HG02981 (cell line): ENCODE measurements at regions not wholly inside any gene's neighbourhood (a gene's known extent, or its start where the extent isn't known, plus 50 kb on each side); places are given as distances from the start of the nearest gene placed in this dataset.
"Not testable (repeated sequence)": the region's sequence is repeated elsewhere in the genome, so short reads cannot be mapped to it uniquely, and the experiment has no call there.

Experiments used
- ATAC-seq: cut with Tn5 transposase; IDR thresholded peaks from one replicate; pipeline ENCODE4 v1.9.1; 2021; ENCODE audit warnings: mild to moderate bottlenecking, moderate library complexity; ENCODE audit not compliant: unreplicated experiment

DNA sequence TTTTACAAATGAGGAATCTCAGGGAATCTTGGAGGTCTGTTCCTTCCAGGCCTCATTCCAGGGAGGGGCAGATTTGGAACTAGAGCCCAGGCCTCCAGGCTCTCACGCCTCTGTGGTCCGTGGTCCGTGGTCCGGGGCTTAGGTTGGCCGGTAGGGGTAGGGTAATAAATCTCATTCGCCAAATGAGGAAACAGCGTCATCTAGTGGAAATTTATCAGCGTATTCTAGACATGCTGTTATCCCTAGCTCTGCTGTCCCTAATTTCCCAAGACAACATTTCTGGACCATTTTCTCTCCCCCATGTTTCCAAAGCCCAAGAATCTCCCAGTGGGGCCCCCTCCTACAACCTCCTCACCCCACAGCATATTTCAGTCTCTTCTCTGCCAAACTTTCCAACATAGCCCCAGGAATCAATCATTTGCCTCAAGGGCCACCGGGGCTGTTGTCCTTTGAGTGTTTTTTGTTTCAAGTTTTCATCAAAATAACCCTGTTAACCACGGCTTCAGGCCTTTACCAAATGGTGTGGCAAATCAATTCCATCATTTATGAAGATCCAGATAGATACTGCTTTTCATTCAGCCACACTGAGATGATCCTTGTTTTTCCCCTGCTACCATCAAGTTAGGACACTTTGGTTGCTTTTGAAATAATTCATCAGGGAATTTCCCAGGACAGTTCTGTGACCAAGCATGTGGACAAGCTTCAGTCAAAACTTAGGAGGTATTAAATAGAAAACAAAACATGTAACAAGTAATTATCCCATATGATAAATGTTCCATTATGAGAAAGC lies 126.8 kb downstream of the ALDH8A1 start:
- peak; percentile 78 for ATAC-seq

- ATAC-seq = no peak
These were observed 127.7 kb downstream of the ALDH8A1 start for GRCh38 chr6:134821928-134822864.

- no peak for ATAC-seq
These were observed 128.5 kb downstream of the ALDH8A1 start for GRCh38 chr6:134821397-134821796.

DNA sequence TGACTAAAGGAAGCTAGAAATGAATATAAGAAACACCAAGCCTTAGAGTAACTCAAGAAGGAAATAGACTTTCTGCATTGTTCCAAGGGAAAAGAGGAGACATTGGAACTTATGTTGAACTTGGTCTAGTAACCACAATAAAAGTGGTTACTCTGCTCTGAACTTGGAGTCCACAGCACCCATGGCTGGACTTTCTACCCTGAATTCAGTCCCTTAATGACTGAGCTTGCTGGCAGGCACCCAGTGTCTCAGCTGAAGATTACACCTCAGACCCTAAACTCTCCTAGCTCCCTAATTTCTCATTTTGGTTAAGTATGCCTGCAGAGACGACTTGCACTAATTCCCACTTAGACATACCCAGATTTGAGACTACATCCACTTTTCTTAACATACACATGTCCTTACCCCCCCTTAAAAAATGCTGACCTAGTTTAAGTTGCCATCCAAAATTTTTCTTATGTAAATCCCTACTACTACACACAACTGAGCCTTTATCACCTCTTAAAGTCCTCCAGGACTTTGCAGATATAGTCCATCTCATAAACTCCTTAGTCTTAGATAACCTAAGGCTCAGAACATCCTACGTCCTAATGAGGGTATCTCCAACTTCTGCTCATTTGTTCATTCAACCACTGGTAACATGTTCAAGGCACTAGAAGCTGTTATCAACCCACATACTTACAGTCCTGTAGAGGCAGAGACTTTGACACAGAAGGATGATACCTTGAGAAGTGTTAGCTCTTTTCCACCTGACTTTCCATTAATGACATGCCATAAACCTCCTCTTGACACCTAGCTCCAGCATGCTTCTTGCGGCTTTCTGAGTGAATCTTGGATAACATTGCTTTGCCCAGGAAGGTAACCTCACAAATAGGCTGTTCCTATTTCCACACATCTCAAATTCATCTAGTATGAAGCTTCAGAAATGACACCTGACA lies 129.8 kb downstream of the ALDH8A1 start:
- ATAC-seq = no peak

GRCh38 chr6:134819236-134819635 lies 130.7 kb downstream of the ALDH8A1 start:
- no peak for ATAC-seq

DNA sequence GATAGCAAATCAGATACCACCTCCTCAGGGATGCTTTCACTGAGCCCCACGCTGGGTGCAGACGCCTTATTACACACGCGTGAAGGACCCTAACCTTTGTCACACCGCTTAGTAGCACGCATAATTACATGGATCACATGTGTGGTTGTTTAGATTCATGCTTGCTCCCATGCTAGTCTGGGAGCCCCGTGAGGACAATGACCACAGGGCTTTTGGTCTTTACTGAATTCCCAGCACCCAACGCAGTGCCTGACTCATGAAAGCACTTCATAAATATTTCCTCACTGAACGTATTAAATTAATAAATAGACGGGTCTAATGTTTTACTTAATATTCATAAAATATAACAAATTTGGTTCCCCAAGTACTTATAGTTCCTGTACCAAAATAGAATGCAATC lies 132.5 kb downstream of the ALDH8A1 start:
- no peak for ATAC-seq

- no peak for ATAC-seq
These were observed 133.1 kb downstream of the ALDH8A1 start for GRCh38 chr6:134816780-134817179.

- ATAC-seq = no peak
These were observed 133.6 kb downstream of the ALDH8A1 start for GRCh38 chr6:134816300-134816699.

GRCh38 chr6:134814076-134814695 lies 135.7 kb downstream of the ALDH8A1 start:
- no peak for ATAC-seq

GRCh38 chr6:134813146-134813545 lies 136.8 kb downstream of the ALDH8A1 start:
- no peak for ATAC-seq

GRCh38 chr6:134810402-134810801 lies 139.5 kb downstream of the ALDH8A1 start:
- ATAC-seq = no peak

DNA sequence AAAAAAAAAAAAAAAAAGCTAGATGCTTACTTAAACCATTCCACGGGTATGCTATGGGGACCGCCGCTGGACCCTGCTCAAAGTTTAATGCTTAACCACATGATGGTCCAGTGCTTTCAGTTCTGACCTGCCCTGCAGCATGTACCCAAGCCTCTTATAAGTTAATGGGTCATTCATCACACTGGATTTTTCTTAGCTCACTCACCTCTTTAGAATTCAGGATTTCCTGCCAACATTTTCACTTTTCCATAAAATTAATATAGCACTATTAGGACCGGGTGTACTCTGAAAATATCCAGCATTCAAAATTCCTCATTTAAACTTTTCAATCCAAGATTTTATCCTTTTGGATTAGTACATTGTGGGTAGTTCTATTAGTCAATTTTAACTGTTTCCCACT lies 140.8 kb downstream of the ALDH8A1 start:
- ATAC-seq = no peak

DNA sequence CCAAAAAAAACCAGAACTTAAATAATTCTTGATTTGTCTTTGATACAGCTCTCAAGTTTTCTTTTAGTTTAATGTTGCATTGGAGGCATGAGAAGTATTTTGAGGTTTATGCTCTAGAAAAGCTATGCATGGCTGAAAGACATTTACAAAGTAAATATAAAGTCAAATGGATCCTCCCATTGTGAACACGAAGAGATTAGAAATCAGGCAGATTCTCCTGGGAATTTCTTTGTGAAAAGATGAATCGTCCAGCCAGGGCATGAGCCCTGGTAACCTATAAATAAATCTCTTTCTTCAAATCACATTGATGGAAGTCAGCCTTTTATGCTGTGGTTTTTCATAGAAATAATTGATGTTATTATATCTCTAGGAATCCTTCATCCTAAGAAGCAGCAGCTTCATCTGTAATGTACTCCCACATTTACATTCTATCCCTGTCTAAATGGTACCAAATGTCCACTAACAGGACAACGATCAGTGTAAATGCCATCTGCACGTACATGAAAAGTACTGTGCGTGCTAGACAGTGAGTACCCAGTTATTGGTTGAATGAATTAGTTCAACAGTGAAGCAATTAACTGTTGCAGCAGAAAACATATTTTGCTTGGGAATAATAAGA lies 143.6 kb downstream of the ALDH8A1 start:
- no peak for ATAC-seq

- no peak for ATAC-seq
These were observed 144.7 kb downstream of the ALDH8A1 start for GRCh38 chr6:134805168-134805567.

DNA sequence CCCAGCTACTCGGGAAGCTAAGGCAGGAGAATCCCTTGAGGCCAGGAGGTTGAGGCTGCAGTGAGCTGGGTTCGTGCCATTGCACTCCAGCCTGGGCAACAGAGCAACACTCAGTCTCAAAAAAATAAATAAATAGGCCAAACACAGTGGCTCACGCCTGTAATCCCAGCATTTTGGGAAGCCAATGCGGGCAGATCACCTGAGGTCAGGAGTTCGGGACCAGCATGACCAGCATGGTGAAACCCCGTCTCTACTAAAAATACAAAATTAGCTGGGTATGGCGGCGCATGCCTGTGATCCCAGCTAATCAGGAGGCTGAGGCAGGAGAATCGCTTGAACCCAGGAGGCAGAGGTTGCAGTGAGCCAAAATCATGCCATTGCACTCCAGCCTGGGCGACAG lies 145.6 kb downstream of the ALDH8A1 start:
- ATAC-seq = not testable (repeated sequence)

GRCh38 chr6:134802426-134803058 lies 147.4 kb downstream of the ALDH8A1 start:
- no peak for ATAC-seq

DNA sequence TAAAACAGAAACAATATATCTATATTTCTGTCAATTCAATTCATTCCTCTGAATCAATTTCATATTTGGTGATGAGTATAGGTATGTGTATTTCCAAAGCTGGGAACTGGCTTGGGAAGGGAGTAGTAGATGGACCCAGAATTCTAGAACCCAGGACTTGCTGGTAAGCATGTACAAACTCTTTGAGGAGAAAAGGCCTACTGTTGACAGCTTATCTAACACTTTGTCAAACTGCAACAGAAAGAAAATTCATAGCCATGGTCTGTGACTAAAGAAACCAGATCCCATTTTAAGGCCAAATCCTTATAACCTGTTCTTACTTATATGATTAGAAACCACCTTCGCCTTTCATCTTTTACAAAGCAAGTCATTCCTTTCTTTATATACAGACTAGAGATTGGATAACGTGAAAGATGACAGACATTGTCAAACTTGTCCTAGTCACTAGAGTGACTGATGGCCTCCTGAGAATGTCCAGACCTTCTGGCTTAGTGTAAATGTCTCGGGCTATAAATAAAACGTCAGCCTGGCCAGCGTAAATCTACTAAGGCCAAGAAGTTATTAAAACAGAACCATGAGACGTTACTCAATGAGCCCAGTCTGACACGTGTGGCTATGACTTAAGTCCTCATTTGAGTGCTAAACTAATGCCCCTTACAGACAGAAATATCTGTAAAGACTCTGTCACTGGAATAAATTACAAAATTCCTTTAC lies 152.3 kb downstream of the ALDH8A1 start:
- ATAC-seq = no peak

GRCh38 chr6:134795691-134796090 lies 154.2 kb downstream of the ALDH8A1 start:
- ATAC-seq = no peak

GRCh38 chr6:134795001-134795400 lies 154.9 kb downstream of the ALDH8A1 start:
- no peak for ATAC-seq
